ENCODE measurements at regions not wholly inside any gene's neighbourhood (a gene's known extent, or its start where the extent isn't known, plus 50 kb on each side); places are given as distances from the start of the nearest gene placed in this dataset.

GRCh38 chr1:79652426-79652825 lies 645.9 kb upstream of the ADGRL4 start:
- DNase-seq (no peak), FAIRE-seq (no peak)
- no peak overlapping the region for H3K27ac ChIP-seq (ENCODE audit: low read depth in 2 of 2, low read length in 2 of 2)
- intact Hi-C loops (cut with DNase I) = no loop called here
- H3K27me3 ChIP-seq (ENCODE audit: control insufficient read depth, insufficient read depth, low read length) = no peaks in the 10 kb centered on the region
- H3K4me1 ChIP-seq (ENCODE audit: control insufficient read depth in 2 of 3, insufficient read depth in 2 of 3, low read depth in 1 of 3, low read length in 3 of 3) = no peaks in the 10 kb centered on the region
- TF ChIP-seq, protein P1, sequence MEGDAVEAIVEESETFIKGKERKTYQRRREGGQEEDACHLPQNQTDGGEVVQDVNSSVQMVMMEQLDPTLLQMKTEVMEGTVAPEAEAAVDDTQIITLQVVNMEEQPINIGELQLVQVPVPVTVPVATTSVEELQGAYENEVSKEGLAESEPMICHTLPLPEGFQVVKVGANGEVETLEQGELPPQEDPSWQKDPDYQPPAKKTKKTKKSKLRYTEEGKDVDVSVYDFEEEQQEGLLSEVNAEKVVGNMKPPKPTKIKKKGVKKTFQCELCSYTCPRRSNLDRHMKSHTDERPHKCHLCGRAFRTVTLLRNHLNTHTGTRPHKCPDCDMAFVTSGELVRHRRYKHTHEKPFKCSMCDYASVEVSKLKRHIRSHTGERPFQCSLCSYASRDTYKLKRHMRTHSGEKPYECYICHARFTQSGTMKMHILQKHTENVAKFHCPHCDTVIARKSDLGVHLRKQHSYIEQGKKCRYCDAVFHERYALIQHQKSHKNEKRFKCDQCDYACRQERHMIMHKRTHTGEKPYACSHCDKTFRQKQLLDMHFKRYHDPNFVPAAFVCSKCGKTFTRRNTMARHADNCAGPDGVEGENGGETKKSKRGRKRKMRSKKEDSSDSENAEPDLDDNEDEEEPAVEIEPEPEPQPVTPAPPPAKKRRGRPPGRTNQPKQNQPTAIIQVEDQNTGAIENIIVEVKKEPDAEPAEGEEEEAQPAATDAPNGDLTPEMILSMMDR (IDR thresholded peaks at IDR 0.05; ENCODE audit: borderline replicate concordance, extremely low read depth, insufficient read depth) = no peak
- no peak overlapping the region for H3K9ac ChIP-seq (ENCODE audit: low read length in 3 of 3)
- no peaks in the 10 kb centered on the region for H3K9me3 ChIP-seq (ENCODE audit: control insufficient read depth in 2 of 3, insufficient read depth in 1 of 3, low read length in 3 of 3)
- H3K36me3 ChIP-seq (ENCODE audit: control insufficient read depth in 2 of 3, insufficient read depth in 3 of 3, low read length in 3 of 3) = no peaks in the 10 kb centered on the region
- H3K4me3 ChIP-seq (ENCODE audit: low read length in 3 of 3) = no peak overlapping the region

GRCh38 chr1:79648126-79648525 lies 641.6 kb upstream of the ADGRL4 start:
- no peak overlapping the region for H3K9ac ChIP-seq (ENCODE audit: low read length in 3 of 3)
- H3K4me1 ChIP-seq (ENCODE audit: control insufficient read depth in 2 of 3, insufficient read depth in 2 of 3, low read depth in 1 of 3, low read length in 3 of 3) = no peaks in the 10 kb centered on the region
- intact Hi-C loops (cut with DNase I) = no loop called here
- H3K27me3 ChIP-seq (ENCODE audit: control insufficient read depth, insufficient read depth, low read length) = no peaks in the 10 kb centered on the region
- DNase-seq (no peak), FAIRE-seq (no peak)
- TF ChIP-seq, protein P1 (IDR thresholded peaks at IDR 0.05; ENCODE audit: borderline replicate concordance, extremely low read depth, insufficient read depth) = no peak
- no peak overlapping the region for H3K27ac ChIP-seq (ENCODE audit: low read depth in 2 of 2, low read length in 2 of 2)
- H3K9me3 ChIP-seq (ENCODE audit: control insufficient read depth in 2 of 3, insufficient read depth in 1 of 3, low read length in 3 of 3) = no peaks in the 10 kb centered on the region
- H3K4me3 ChIP-seq (ENCODE audit: low read length in 3 of 3) = no peak overlapping the region
- no peaks in the 10 kb centered on the region for H3K36me3 ChIP-seq (ENCODE audit: control insufficient read depth in 2 of 3, insufficient read depth in 3 of 3, low read length in 3 of 3)

DNA sequence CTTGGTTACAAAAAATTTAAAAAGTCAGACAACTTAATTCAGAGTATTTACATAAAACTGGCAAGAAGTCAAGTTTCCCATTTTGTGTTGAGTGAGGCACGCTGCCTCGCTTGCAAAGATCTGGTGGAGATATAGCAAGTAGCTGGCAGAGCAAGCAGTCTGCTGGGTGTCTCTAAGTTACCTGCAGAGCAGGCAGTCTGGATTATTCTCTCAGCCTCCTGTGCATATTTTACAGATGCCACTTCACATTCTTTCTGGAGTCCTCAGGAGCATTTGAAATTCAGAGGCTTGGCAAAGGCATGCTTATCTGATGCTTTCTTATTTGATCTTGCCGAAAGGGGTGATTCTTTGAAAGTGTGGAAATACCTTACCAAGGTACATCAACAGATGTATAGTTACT lies 640.4 kb upstream of the ADGRL4 start:
- no peak for FAIRE-seq
- Histone ChIP-seq H3K9me3 (ENCODE audit: control insufficient read depth in 2 of 3, insufficient read depth in 1 of 3, low read length in 3 of 3) (no peaks in the 10 kb centered on the region), H3K4me1 (ENCODE audit: control insufficient read depth in 2 of 3, insufficient read depth in 2 of 3, low read depth in 1 of 3, low read length in 3 of 3) (no peaks in the 10 kb centered on the region), H3K27ac (ENCODE audit: low read depth in 2 of 2, low read length in 2 of 2) (no peak overlapping the region), H3K27me3 (ENCODE audit: control insufficient read depth, insufficient read depth, low read length) (no peaks in the 10 kb centered on the region), H3K4me3 (ENCODE audit: low read length in 3 of 3) (no peak overlapping the region), H3K9ac (ENCODE audit: low read length in 3 of 3) (no peak overlapping the region), H3K36me3 (ENCODE audit: control insufficient read depth in 2 of 3, insufficient read depth in 3 of 3, low read length in 3 of 3) (no peaks in the 10 kb centered on the region)
- no peak for DNase-seq
- TF ChIP-seq, protein P1 (IDR thresholded peaks at IDR 0.05; ENCODE audit: borderline replicate concordance, extremely low read depth, insufficient read depth) = no peak
- intact Hi-C loops (cut with DNase I) = no loop called here

GRCh38 chr1:79638382-79638781 lies 631.9 kb upstream of the ADGRL4 start:
- no peak overlapping the region for H3K9ac ChIP-seq (ENCODE audit: low read length in 3 of 3)
- no peaks in the 10 kb centered on the region for H3K36me3 ChIP-seq (ENCODE audit: control insufficient read depth in 2 of 3, insufficient read depth in 3 of 3, low read length in 3 of 3)
- DNase-seq (no peak), FAIRE-seq (no peak)
- TF ChIP-seq, protein P1 (IDR thresholded peaks at IDR 0.05; ENCODE audit: borderline replicate concordance, extremely low read depth, insufficient read depth) = no peak
- no peak overlapping the region for H3K27ac ChIP-seq (ENCODE audit: low read depth in 2 of 2, low read length in 2 of 2)
- H3K4me3 ChIP-seq (ENCODE audit: low read length in 3 of 3) = no peak overlapping the region
- intact Hi-C loops (cut with DNase I) = no loop called here
- H3K4me1 ChIP-seq (ENCODE audit: control insufficient read depth in 2 of 3, insufficient read depth in 2 of 3, low read depth in 1 of 3, low read length in 3 of 3) = no peaks in the 10 kb centered on the region
- H3K27me3 ChIP-seq (ENCODE audit: control insufficient read depth, insufficient read depth, low read length) = no peaks in the 10 kb centered on the region
- no peaks in the 10 kb centered on the region for H3K9me3 ChIP-seq (ENCODE audit: control insufficient read depth in 2 of 3, insufficient read depth in 1 of 3, low read length in 3 of 3)

Measured in kidney (tissue), 13 donors.